CD4-positive, alpha-beta T cell (primary cell): ENCODE measurements at regions not wholly inside any gene's neighbourhood (a gene's known extent, or its start where the extent isn't known, plus 50 kb on each side); places are given as distances from the start of the nearest gene placed in this dataset.

Experiments used
- ATAC-seq: fragments of 200-7000 bp; cut with Tn5 transposase; one replicate; pipeline ENCODE4 v1.10.0; 2022; ENCODE audit warnings: mild to moderate bottlenecking; ENCODE audit not compliant: poor library complexity
- CTCF ChIA-PET: fragments of 350-600 bp; sonication (Branson Sonifier 250); formaldehyde crosslinking; loops from one replicate; lab custom pipeline; 2021; ENCODE audit warnings: antibody characterized with exemption, inconsistent platforms; lab: Charles Lee
- POLR2A ChIA-PET: fragments of 350-600 bp; sonication (Branson Sonifier 250); formaldehyde crosslinking; loops from one replicate; lab custom pipeline; 2021; ENCODE audit warnings: antibody characterized with exemption, inconsistent platforms; lab: Charles Lee
- DNase-seq, 14 experiments: peaks; one replicate each; pipeline ENCODE4 v3.0.0-alpha.2; 2013 to 2020; ENCODE audit warnings: mixed read lengths in 2 of 14
- H3K27ac ChIP-seq, 2 donors: one replicate each; pipeline versions ENCODE4 v1.5.1 to v1.7.0; 2013; ENCODE audit warnings: low read length in 2 of 2, low read depth in 1 of 2, mild to moderate bottlenecking in 1 of 2
- H3K27me3 ChIP-seq, 2 experiments: 1 replicate in 1 of 2; 2 replicates in 1 of 2; pipeline versions ENCODE4 v1.6.1 to v1.7.0; 2013; ENCODE audit warnings: low read length in 2 of 2, control low read depth in 1 of 2, mild to moderate bottlenecking in 1 of 2, moderate library complexity in 1 of 2; ENCODE audit not compliant: insufficient read depth in 2 of 2, control insufficient read depth in 1 of 2
- H3K36me3 ChIP-seq: one replicate; pipeline ENCODE4 v1.6.1; 2013; ENCODE audit warnings: low read length, control low read depth; ENCODE audit not compliant: insufficient read depth
- H3K4me1 ChIP-seq: one replicate; pipeline ENCODE4 v1.6.1; 2013; ENCODE audit warnings: low read length, control low read depth; ENCODE audit not compliant: insufficient read depth
- H3K4me3 ChIP-seq: one replicate; pipeline ENCODE4 v1.5.1; 2013; ENCODE audit warnings: mild to moderate bottlenecking, low read length, moderate library complexity
- H3K9me3 ChIP-seq, 2 experiments: 1 replicate in 1 of 2; 2 replicates in 1 of 2; pipeline versions ENCODE4 v1.6.1 to v1.7.0; 2013; ENCODE audit warnings: low read length in 2 of 2, mild to moderate bottlenecking in 2 of 2, control low read depth in 1 of 2, moderate library complexity in 1 of 2; ENCODE audit not compliant: control insufficient read depth in 1 of 2, insufficient read depth in 1 of 2
- H3K27ac Mint-ChIP-seq: one replicate; pipeline ENCODE4 v1.8.0; 2020; ENCODE audit warnings: mixed read lengths
- H3K27me3 Mint-ChIP-seq: one replicate; pipeline ENCODE4 v1.8.0; 2021; ENCODE audit warnings: mixed read lengths
- H3K36me3 Mint-ChIP-seq: one replicate; pipeline ENCODE4 v1.8.0; 2021; ENCODE audit warnings: low read depth, mixed read lengths
- H3K4me1 Mint-ChIP-seq: one replicate; pipeline ENCODE4 v1.8.0; 2021; ENCODE audit warnings: low read depth, mixed read lengths
- H3K4me3 Mint-ChIP-seq: one replicate; pipeline ENCODE4 v1.8.0; 2020; ENCODE audit warnings: mild to moderate bottlenecking, mixed read lengths
- H3K9me3 Mint-ChIP-seq: one replicate; pipeline ENCODE4 v1.8.0; 2020; ENCODE audit warnings: mixed read lengths
- intact Hi-C, 2 experiments: fragments of 100-400 bp; cut with DNase I in 1 of 2; cut with micrococcal nuclease in 1 of 2; formaldehyde crosslinking; loops; one replicate each; pipeline versions ENCODE4 v1.15.1 to v1.9.0; 2023 to 2025; cut with DNase I, micrococcal nuclease
- TF ChIP-seq, protein P1 (sequence below): fragments of 200-600 bp; IDR thresholded peaks from one replicate; pipeline ENCODE4 v1.8.0; 2022; ENCODE audit warnings: antibody characterized with exemption, mild to moderate bottlenecking

DNA sequence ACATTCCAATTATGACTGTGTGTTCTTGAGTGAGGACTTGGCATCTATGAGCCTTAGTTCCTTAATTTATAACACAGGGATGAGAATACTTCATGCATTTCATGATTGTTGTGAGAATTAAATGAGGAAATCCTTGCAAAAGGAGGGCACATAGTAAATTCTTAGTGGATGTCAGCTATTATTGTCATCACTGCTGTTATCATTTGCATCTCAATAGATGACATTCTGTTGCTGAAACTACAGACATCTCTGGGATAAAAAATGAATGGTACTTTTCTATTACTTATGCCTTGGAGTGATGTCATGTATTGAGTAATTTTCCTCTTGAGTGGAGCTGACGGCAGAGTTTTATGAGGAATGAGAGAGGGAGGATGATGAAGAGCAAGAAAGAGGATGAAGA is 184.4 kb upstream of the CDH11 start:
- Mint-ChIP-seq H3K27me3 (no peaks in the 10 kb centered on the region), H3K27ac (no peak overlapping the region), H3K4me3 (no peak overlapping the region), H3K36me3 (no peaks in the 10 kb centered on the region), H3K9me3 (no peaks in the 10 kb centered on the region), H3K4me1 (no peaks in the 10 kb centered on the region)
- no peak overlapping the region for H3K4me3 ChIP-seq
- H3K27ac ChIP-seq, result no peak overlapping the region
- ATAC-seq (no peak), DNase-seq (no peak)
- ChIA-PET CTCF (no interaction called here), POLR2A (no interaction called here)
- TF ChIP-seq, protein P1, sequence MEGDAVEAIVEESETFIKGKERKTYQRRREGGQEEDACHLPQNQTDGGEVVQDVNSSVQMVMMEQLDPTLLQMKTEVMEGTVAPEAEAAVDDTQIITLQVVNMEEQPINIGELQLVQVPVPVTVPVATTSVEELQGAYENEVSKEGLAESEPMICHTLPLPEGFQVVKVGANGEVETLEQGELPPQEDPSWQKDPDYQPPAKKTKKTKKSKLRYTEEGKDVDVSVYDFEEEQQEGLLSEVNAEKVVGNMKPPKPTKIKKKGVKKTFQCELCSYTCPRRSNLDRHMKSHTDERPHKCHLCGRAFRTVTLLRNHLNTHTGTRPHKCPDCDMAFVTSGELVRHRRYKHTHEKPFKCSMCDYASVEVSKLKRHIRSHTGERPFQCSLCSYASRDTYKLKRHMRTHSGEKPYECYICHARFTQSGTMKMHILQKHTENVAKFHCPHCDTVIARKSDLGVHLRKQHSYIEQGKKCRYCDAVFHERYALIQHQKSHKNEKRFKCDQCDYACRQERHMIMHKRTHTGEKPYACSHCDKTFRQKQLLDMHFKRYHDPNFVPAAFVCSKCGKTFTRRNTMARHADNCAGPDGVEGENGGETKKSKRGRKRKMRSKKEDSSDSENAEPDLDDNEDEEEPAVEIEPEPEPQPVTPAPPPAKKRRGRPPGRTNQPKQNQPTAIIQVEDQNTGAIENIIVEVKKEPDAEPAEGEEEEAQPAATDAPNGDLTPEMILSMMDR, result no peak
- H3K9me3 ChIP-seq, result peaks cover 0 to 8% of the 10 kb centered on the region in 2 experiments
- no peaks in the 10 kb centered on the region for H3K36me3 ChIP-seq
- H3K4me1 ChIP-seq, result no peaks in the 10 kb centered on the region
- H3K27me3 ChIP-seq, result no peaks in the 10 kb centered on the region
- intact Hi-C loops, result no loop called here

DNA sequence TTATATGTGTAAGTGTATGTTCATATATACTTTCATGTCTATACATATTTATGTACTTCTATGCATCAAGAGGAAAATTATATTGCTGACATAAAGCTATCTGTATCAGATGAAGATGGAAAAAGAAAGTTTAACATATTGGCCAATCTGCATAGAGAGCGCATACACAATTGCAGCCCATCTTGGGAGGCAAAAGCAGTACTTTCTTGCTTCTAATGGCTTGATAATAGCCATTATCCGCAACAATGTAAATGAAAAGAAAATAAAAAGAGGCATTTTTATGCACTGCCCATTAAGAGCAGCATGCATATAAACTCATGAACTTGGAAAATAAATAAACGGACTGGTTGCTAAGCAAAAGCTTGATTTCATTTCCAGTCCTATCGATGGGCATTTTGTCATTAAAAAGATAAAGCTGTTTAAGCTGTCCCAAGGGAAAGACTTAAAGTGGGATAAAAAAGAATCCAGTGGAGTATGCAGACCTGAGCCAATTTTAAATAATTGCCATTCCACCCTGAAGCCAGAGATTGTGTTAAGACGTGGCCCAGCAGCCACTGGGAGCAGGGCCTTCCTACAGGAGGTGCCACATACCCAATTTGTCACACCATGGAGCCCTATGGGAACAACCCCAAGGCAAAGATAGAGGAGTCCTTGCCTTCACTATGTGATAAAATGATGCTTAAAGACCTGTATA is 183.6 kb upstream of the CDH11 start:
- no peaks in the 10 kb centered on the region for H3K9me3 Mint-ChIP-seq
- intact Hi-C loops, result no loop called here
- ChIA-PET CTCF (no interaction called here), POLR2A (no interaction called here)
- H3K36me3 ChIP-seq, result no peaks in the 10 kb centered on the region
- H3K4me3 ChIP-seq, result no peak overlapping the region
- TF ChIP-seq, protein P1, result no peak
- no peak overlapping the region for H3K27ac ChIP-seq
- H3K4me1 Mint-ChIP-seq, result no peaks in the 10 kb centered on the region
- peaks cover 0 to 8% of the 10 kb centered on the region in 2 experiments for H3K9me3 ChIP-seq
- no peak for DNase-seq
- H3K27me3 ChIP-seq, result no peaks in the 10 kb centered on the region
- no peaks in the 10 kb centered on the region for H3K36me3 Mint-ChIP-seq
- no peaks in the 10 kb centered on the region for H3K27me3 Mint-ChIP-seq
- no peaks in the 10 kb centered on the region for H3K4me1 ChIP-seq
- H3K4me3 Mint-ChIP-seq, result no peak overlapping the region
- no peak for ATAC-seq
- H3K27ac Mint-ChIP-seq, result no peak overlapping the region

DNA sequence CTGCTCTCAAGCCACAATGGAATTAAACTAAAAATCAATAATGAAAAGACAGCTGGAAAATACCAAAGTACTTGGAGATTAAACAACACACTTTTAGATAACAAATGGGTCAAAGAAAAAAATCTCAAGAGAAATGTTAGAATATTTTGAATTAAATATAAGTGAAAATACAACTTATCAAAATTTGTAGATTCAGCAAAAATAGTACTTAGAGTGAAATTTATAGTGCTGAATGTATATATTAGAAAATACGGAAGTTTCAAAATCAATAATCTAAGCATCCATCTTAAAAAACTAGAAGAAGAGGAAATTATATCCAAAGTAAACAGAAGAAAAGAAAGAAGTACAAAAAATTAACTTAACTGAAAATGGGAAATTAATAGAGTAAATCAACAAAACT is 179.2 kb upstream of the CDH11 start:
- DNase-seq (no peak), ATAC-seq (no peak)
- H3K4me1 ChIP-seq, result no peaks in the 10 kb centered on the region
- no peaks in the 10 kb centered on the region for H3K27me3 ChIP-seq
- peaks cover 1 to 8% of the 10 kb centered on the region in 2 experiments for H3K9me3 ChIP-seq
- no peaks in the 10 kb centered on the region for H3K36me3 ChIP-seq
- ChIA-PET CTCF (no interaction called here), POLR2A (no interaction called here)
- no peaks in the 10 kb centered on the region for H3K4me1 Mint-ChIP-seq
- no peaks in the 10 kb centered on the region for H3K27me3 Mint-ChIP-seq
- no peak overlapping the region for H3K27ac Mint-ChIP-seq
- intact Hi-C loops, result no loop called here
- no peaks in the 10 kb centered on the region for H3K36me3 Mint-ChIP-seq
- H3K4me3 ChIP-seq, result no peak overlapping the region
- TF ChIP-seq, protein P1, result no peak
- no peak overlapping the region for H3K27ac ChIP-seq
- no peak overlapping the region for H3K4me3 Mint-ChIP-seq
- peaks cover 3% of the 10 kb centered on the region for H3K9me3 Mint-ChIP-seq
